ENCODE measurements at regions not wholly inside any gene's neighbourhood (a gene's known extent, or its start where the extent isn't known, plus 50 kb on each side); places are given as distances from the start of the nearest gene placed in this dataset.

DNA sequence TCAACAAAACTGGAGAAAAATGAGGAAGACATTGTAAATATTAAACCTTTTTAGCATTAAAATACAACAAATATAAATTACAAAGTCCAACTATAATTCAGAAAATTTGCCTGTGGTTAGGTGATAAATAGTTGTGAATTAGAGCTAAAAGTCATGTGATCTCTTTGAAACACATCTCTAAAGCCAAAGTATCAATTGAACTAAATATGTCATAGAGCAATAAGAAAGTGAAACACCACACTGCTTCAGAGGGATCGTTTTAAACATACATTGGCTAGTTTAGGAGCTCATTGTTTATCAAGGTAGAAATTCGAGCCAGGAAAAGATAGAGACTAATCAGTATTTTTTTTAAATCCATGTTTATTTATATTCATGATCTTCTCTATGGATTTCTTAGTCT is 606.3 kb upstream of the ITGA1 start:
- Histone ChIP-seq H3K4me1 (ENCODE audit: control insufficient read depth in 1 of 2, insufficient read depth in 2 of 2, low read length in 2 of 2) (no peaks in the 10 kb centered on the region), H3K36me3 (ENCODE audit: control insufficient read depth in 1 of 2, insufficient read depth in 2 of 2, low read length in 1 of 2) (no peaks in the 10 kb centered on the region), H3K4me3 (ENCODE audit: low read length in 2 of 2) (no peak overlapping the region), H3K27me3 (ENCODE audit: control insufficient read depth in 1 of 2, insufficient read depth in 2 of 2, low read length in 1 of 2) (no peaks in the 10 kb centered on the region), H3K9me3 (ENCODE audit: control insufficient read depth, low read length) (no peaks in the 10 kb centered on the region), H3K27ac (ENCODE audit: low read depth in 1 of 2, low read length in 2 of 2) (no peak overlapping the region)
- DNase-seq (no peak), ATAC-seq (ENCODE audit: low FRiP score) (no peak)
- WGBS, 2 donors: 39 to 48% methylated on average over 2 of the region's 2 CpGs
- intact Hi-C loops (cut with DNase I): no loop called here

GRCh38 chr5:52190737-52191136 is 597.0 kb upstream of the ITGA1 start:
- intact Hi-C loops (cut with DNase I): no loop called here
- Histone ChIP-seq H3K9me3 (ENCODE audit: control insufficient read depth, low read length) (no peaks in the 10 kb centered on the region), H3K27ac (ENCODE audit: low read depth in 1 of 2, low read length in 2 of 2) (no peak overlapping the region), H3K4me3 (ENCODE audit: low read length in 2 of 2) (no peak overlapping the region), H3K27me3 (ENCODE audit: control insufficient read depth in 1 of 2, insufficient read depth in 2 of 2, low read length in 1 of 2) (no peaks in the 10 kb centered on the region), H3K36me3 (ENCODE audit: control insufficient read depth in 1 of 2, insufficient read depth in 2 of 2, low read length in 1 of 2) (no peaks in the 10 kb centered on the region), H3K4me1 (ENCODE audit: control insufficient read depth in 1 of 2, insufficient read depth in 2 of 2, low read length in 2 of 2) (no peaks in the 10 kb centered on the region)
- no peak for ATAC-seq (ENCODE audit: low FRiP score)
- DNase-seq: no peak

GRCh38 chr5:52199833-52200232 is 587.9 kb upstream of the ITGA1 start:
- no peaks in the 10 kb centered on the region for H3K4me1 ChIP-seq (ENCODE audit: control insufficient read depth in 1 of 2, insufficient read depth in 2 of 2, low read length in 2 of 2)
- intact Hi-C loops (cut with DNase I): no loop called here
- H3K9me3 ChIP-seq (ENCODE audit: control insufficient read depth, low read length): no peaks in the 10 kb centered on the region
- no peak for DNase-seq
- WGBS, 2 donors: 88 to 91% methylated on average over 9 of the region's 9 CpGs
- no peak overlapping the region for H3K4me3 ChIP-seq (ENCODE audit: low read length in 2 of 2)
- no peak overlapping the region for H3K27ac ChIP-seq (ENCODE audit: low read depth in 1 of 2, low read length in 2 of 2)
- H3K36me3 ChIP-seq (ENCODE audit: control insufficient read depth in 1 of 2, insufficient read depth in 2 of 2, low read length in 1 of 2): no peaks in the 10 kb centered on the region
- H3K27me3 ChIP-seq (ENCODE audit: control insufficient read depth in 1 of 2, insufficient read depth in 2 of 2, low read length in 1 of 2): no peaks in the 10 kb centered on the region
- no peak for ATAC-seq (ENCODE audit: low FRiP score)

DNA sequence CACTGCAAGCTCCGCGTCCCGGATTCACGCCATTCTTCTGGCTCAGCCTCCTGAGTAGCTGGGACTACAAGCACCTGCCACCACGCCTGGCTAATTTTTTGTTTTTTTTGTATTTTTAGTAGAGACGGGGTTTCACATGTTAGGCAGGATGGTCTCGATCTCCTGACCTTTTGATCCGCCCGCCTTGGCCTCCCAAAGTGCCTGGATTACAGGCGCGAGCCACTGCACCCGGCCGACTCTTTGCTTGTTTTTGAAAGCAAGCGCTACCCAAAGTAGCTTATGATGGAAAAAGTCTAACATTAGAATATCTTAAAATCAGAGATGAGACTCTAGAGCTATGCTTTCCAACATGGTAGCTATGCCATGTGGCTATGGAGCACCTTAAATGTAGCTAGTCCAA is 585.5 kb upstream of the ITGA1 start:
- DNase-seq (peak in 1 of 2 donors; percentile 45), ATAC-seq (ENCODE audit: low FRiP score) (no peak)
- Histone ChIP-seq H3K9me3 (ENCODE audit: control insufficient read depth, low read length) (no peaks in the 10 kb centered on the region), H3K4me1 (ENCODE audit: control insufficient read depth in 1 of 2, insufficient read depth in 2 of 2, low read length in 2 of 2) (no peaks in the 10 kb centered on the region), H3K27me3 (ENCODE audit: control insufficient read depth in 1 of 2, insufficient read depth in 2 of 2, low read length in 1 of 2) (no peaks in the 10 kb centered on the region), H3K4me3 (ENCODE audit: low read length in 2 of 2) (no peak overlapping the region), H3K27ac (ENCODE audit: low read depth in 1 of 2, low read length in 2 of 2) (no peak overlapping the region), H3K36me3 (ENCODE audit: control insufficient read depth in 1 of 2, insufficient read depth in 2 of 2, low read length in 1 of 2) (no peaks in the 10 kb centered on the region)
- intact Hi-C loops (cut with DNase I): no loop called here
- 96% methylated on average over 14 of the region's 14 CpGs for WGBS, 2 donors

- H3K36me3 ChIP-seq (ENCODE audit: control insufficient read depth in 1 of 2, insufficient read depth in 2 of 2, low read length in 1 of 2): no peaks in the 10 kb centered on the region
- WGBS, 2 donors: 59 to 64% methylated on average over 3 of the region's 3 CpGs
- intact Hi-C loops (cut with DNase I): no loop called here
- no peak overlapping the region for H3K4me3 ChIP-seq (ENCODE audit: low read length in 2 of 2)
- ATAC-seq (ENCODE audit: low FRiP score): no peak
- H3K4me1 ChIP-seq (ENCODE audit: control insufficient read depth in 1 of 2, insufficient read depth in 2 of 2, low read length in 2 of 2): no peaks in the 10 kb centered on the region
- H3K27ac ChIP-seq (ENCODE audit: low read depth in 1 of 2, low read length in 2 of 2): no peak overlapping the region
- no peaks in the 10 kb centered on the region for H3K27me3 ChIP-seq (ENCODE audit: control insufficient read depth in 1 of 2, insufficient read depth in 2 of 2, low read length in 1 of 2)
- no peak for DNase-seq
- no peaks in the 10 kb centered on the region for H3K9me3 ChIP-seq (ENCODE audit: control insufficient read depth, low read length)
Observed at GRCh38 chr5:52204310-52204709, 583.4 kb upstream of the ITGA1 start.

Measured in aorta (tissue), 5 donors.